Inferior parietal cortex (tissue), 1 donor: ENCODE measurements at regions not wholly inside any gene's neighbourhood (a gene's known extent, or its start where the extent isn't known, plus 50 kb on each side); places are given as distances from the start of the nearest gene placed in this dataset.
A peak's percentile ranks its signal among the peaks of the same experiment; 100 is the strongest.

Experiments used
- DNase-seq: peaks from one replicate; pipeline ENCODE4 v3.0.0-alpha.2; 2016; ENCODE audit errors: extremely low spot score

DNA sequence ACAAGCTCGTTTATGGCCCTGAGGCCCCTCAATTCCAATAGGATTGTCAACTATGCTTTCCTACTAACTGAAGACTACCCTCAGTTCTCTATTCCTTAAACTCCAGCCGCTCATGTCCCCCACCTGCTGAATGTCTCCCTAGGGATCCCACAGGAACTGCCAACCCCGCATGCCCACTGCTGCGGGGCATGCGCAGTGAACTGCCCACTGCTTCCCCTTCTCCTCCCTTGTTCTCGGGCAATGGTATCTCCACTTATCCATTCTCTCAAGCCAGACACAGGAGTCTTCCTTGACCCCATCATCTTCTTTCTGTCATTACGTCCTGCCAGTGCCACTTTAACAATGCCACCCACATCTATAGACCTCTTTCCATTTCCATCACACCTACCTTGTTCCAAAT lies 90.0 kb downstream of the FGF18 start:
- DNase-seq = no peak

DNA sequence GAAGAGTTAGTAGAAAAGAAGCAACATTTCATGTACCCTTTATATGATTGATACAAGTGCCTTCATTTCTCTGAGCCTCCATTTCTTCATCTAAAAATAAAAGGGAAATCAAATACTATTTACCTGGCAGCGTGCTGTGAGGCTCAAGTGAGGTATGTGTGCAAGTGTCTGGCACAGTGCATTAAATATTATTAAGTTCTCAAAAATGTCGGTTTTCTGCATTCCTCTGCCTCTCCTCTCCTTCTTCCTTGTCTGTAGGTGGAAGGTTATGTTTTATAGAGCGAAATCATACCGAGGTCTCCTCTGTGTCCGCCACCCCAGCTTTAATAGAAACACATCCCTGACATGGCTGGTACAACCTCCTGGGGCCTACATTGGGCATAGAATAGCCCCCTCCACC lies 93.0 kb downstream of the FGF18 start:
- no peak for DNase-seq

DNA sequence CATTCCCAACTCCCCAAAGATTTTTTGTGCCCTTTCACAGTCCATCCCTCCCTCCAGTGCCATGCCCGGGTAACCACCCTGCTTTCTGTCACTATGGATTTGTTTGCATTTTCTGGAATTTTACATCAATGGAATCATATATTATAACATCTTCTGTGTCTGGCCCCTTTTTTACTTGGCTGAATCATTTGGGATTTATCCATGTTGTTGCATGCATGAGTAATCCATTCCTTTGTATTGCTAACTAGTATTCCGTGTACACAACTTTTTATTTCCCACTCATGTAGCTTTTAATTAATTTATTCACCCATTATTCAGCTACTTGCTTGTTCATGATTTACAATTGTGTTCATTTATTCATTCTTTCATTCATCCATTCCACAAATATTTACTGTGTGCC lies 94.1 kb downstream of the FGF18 start:
- DNase-seq = no peak

DNA sequence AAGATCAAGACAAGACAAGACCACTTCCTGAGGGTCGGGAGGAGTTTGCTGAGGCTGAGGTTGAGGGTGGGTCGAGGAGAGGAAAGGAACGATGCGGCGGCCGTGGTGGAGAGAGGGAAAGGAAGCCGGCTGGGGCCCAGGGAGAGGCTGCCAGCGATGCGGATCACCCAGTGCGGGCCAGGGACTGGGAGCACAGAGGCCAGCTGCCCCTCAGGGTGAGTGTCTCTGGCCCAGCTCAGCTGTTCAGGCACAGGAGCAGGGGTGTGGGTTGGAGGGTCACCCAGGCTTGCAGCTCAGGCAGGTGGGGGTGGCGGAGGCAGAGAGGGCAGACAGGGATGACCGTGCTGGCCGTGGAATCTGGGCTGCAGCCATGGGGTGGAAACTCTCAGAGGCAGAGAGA lies 99.5 kb downstream of the FGF18 start:
- DNase-seq = no peak

DNA sequence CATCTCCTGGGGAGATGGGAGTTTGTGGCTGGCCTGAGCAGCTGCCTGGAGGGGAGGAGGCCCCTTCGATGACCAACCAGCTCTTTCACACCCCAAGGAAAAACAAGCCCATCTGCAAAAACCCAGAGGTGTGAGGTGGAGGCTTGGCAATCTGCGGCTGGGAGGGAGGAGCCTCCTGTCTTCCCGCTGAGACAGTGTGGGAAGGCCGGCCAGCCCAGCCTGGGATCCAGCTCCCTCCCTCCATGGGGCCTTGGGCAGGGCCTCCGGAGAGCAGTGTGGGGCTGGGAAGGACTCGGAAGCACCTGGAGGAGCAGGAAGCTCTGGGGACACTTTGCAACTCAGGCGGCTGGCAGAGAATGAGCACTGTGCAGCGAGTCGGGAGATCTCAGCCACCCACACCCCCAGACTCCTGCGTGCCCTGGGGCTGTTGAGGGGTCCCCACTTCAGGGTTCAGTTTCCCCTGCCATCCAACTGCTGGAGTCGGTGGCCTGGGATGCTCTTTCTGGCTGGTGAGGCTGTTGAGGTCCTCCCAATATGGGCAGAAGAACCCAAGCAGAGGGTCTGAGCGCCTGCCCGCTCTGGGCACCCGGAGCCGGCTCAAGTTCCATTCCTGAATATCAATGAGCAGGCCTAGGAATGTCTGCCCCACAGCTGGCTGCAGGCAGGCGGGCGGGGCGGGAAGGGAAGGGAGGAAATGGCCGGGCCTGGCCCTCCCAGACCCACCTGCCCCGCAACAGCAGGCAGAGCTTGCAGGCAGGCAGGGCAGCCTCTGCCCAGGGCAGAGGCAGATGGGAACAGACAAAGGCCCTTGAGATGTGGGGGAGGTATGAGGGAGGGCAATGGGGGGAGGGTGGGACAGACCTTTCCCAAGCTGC lies 101.1 kb downstream of the FGF18 start:
- no peak for DNase-seq

DNA sequence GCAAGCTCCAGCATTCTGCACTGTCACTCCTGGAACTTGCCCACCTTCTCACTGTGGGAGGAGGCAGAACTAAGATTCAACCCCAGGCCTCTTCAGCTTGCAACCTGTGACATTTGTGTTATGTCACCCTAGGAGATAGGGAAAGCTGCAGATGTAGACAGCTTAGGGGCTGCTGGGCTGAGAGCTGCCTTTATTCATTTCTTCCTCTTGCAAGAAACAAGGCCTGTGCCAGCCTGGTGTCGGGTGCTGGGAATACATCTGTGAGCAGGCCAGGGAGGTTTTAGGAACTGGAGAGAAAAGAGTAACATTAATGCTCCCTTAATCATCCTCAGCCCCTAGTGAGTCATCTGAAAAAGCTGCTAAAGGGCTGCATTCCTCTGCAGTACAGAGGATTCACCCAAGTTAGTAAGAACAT lies 101.8 kb downstream of the FGF18 start:
- DNase-seq = no peak

DNA sequence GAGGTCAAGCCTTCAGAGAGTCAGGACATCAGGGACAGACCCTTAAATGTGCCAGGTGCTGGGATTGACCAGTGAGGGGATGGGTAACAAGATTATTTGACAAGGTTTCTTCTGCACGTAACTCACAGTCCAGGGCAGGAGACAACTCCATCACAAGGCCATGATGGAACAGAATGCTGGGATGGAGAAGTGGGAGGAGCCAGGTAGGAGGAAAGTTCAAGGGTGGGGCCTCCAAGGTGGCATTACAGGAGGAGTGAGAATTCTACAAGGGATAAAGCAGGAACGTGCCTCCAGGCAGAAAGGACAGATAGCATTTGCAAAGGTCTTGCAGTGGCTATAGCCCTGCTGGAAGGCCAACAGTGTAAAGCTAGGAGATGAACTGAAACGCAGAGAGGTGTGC lies 102.2 kb downstream of the FGF18 start:
- DNase-seq = no peak

DNA sequence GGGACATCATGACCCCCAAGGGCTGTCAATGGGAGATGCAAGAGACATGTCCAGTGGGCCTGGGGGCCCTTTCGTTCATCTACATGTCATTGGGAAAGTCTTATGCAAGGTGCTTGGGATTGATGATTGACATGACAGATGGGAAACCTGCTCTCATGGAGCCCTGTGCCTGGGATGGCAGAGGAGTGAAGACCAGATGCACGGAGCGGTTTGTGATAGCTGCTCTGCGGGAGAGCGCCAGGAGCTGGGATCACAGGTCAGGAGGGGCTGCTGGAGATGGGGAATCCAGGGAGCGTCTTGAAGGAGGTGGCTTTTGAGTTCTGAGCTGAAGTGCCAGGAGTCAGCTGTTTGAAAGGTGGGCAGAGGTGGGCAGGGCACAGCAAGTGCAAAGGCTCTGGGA lies 104.3 kb downstream of the FGF18 start:
- DNase-seq = no peak

DNA sequence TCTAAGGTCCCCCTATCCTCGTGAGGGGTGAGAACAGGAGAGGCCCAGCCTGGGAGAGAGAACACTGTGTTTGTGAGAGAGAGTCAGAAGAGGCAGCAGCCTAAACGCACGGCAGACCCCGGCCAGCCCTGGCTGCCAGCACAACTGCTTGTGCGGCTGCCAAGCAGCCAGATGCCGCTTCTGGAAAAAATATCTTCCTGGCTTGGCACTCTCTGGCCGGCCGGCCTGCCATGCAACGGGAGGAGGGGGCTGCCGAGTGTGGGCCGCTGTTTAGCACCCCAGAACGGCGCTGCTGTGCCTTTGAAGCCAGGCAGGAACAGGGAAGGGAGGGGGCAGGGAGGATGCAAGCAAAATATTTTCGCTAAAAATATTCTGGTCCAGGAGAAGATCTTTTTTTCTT lies 105.0 kb downstream of the FGF18 start:
- DNase-seq = no peak

DNA sequence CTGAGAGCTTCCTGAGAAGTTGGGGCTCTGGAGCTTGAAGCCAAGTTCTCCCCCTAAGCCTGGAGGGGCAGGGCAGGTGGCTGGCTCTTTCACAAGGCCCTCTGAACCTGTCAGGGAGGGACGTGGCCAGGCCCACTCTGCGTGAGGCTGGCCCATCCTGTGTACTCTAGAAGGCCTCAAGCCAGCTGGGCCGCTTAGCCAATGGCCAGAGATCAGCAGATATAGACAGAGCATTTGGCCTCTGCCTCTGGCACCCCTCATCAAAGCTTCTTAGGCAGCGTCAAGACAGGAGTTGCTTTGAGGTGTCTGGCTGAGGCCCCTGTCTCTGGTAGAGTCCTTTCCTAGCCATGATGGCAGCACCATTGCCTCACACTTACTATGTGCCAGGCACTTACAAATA lies 105.6 kb downstream of the FGF18 start:
- DNase-seq = no peak

DNA sequence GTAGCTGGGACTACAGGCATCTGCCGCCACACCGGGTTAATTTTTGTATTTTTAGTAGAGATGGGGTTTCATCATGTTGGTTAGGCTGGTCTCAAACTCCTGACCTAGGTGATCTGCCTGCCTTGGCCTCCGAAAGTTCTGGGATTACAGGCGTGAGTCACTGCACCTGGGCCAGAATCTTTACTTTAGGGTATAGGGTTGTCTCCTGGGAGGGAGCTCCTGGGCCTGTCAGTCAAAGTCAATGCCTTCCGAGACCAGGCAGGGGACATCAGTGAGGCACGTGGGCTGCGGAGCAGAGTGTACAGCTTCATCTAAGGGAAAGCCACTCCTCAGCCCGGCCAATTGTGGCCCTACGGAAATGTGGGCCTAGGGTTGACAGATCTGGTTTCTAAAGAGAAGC lies 108.6 kb downstream of the FGF18 start:
- DNase-seq = no peak

DNA sequence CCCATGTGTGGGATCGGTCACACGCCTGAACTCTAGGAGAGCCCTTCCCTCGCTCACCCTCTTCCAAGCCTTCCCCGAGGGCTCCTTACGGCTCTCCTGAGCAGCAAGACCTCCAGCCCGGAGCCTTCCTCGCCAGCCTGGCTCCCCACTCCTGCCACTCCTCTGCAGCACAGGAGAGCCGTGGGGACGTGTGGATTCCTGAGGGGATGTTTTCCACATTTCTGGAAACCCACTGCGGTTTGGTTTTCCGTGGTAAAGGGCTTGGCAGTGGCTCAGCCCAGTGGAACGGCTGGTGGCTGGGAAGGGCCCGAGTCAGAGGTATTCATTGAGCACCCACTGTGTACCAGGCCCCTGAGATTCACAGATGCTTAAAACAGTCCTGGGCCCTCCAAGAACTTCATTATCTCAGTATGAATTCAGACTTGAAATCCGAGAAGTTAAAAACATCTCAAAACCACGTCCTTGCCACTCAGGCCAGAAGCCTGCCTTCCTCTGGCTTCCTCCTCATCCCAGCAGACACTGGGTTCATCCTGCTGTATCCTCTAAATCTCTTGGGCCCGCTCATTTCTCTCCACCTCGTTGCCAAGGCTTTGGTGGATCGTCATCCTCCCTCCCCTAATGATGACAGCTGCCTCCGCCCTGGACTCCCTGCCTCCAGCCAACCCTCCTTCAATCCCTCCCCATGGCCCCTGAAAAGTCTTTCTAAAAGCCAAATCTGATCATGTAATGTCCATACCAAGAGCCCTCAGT lies 109.6 kb downstream of the FGF18 start:
- DNase-seq = no peak

DNA sequence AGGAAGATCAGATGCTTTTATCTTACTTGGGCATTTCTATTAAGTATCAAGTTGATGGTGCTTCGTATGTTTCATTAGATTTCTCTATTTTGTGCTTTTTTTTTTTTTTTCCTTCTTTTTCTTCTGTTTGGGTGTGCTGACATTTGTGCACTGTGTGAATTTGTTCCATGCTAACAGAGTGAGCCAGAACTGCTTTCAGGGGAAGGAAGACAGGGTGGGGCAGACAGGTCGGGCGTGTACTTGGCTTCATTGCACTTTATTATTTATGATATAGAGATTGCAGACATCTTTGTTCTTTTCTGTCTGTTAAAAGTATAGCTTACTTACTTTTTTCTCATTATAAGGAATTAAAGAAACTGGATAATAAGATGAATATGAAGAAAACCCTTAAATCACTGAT lies 112.2 kb downstream of the FGF18 start:
- DNase-seq = no peak

DNA sequence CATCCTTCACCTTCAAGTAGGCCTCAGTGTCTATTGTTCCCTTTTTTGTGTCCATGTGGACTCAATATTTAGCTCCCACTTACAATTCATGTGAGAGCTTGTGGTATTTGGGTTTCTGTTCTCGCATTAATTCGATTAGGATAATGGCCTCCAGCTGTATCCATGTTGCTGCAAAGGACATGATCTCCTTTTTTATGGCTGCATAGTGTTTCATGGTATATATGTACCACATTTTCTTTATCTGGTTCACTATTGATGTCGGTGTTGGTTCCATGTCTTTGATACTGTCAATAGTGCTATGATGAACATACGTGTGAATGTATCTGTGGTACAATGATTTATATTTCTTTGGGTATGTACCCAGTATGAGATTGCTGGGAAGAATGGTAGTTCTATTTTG lies 113.7 kb downstream of the FGF18 start:
- no peak for DNase-seq

DNA sequence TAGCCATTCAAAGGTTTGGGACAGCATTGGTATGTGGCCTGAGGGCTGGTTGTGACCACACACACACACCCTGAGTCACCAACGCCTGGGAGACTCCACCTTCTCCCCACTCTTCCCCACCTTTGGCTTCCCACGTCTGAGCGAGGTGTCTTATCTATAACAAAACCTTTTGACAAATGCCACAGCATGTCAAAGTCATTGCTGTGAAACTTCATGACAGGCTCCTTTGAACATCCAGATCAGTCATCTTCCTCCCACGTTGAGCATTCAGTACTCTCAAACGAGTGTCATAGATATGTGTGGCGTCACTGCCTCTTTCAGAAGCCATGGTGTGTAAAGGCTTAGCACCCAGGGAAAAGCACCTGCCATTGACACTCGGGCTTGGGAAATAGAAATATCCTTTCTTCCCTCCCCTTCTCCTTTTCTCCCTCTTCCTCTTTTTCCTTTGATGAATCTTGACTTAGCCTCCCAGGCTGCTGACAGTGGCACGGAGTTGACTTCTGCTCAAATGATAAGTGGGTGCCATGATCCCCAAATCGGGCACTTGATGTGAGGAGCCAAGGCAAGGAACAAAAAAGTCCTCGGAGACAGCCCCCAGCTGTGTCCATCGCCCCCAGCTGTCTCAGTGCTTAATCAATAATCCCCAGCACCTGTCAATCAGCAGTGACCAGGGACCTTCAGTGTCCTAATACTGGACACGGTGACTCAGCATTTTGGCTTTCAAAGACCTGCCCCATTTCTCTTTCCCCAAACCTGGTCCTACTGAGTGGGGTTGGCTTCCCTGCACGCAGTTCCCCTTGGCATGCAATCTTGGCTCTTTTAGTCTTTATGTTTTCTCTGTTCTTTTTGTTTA lies 114.8 kb downstream of the FGF18 start:
- peak; percentile 12 for DNase-seq

DNA sequence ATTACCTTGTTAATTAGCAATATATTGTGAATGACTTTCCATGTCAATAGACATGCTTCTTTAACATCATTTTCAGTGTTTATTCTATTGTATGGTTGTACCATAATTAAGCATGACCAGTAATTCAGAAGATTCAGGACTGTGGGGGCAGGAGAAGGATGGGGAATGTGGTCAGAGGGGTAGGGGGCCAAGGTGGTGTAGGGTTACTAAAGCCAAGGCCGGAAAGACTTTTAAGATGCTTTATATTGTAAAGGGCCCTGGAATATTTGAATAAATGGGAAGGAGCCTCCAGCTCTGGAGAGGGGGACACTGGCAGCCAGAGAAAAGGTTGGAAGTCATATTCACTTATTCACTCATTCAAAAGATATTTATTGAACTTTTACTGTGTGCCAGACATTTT lies 115.7 kb downstream of the FGF18 start:
- no peak for DNase-seq

DNA sequence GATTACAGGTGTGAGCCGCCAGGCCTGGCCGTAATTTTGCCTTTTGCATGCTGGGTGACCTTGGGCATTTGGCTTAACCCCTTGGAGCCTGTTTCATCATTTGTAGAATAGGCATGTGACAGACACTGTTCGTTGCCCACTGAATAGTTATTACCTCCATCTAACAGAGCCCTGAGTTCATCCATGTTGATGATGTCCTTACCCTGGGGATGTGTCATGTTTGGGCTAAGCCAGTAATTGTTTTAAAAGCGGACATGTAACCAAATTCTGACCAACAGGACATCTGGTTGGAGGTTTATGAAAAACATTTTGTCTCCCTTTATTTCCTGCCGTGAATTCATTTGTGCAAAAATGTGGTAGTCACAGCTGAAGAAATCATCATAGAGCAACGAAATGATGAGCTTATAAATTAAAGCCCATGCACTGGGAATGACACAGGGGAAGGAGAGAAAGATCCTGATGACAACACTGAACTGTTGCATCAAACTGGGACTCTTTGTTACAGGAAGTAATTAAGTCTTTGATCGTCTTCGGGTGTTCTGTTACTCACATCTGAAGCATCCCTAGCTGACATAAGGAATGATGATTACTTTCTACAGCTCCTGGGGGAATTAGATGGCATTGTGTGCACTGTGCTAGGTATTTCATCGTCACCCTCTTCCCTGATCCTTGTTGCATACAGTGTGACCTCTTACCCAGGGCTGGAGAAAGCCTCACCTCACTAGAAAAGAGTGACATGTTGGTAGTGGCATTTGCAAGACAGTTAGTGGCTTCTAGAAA lies 117.8 kb downstream of the FGF18 start:
- DNase-seq = no peak

DNA sequence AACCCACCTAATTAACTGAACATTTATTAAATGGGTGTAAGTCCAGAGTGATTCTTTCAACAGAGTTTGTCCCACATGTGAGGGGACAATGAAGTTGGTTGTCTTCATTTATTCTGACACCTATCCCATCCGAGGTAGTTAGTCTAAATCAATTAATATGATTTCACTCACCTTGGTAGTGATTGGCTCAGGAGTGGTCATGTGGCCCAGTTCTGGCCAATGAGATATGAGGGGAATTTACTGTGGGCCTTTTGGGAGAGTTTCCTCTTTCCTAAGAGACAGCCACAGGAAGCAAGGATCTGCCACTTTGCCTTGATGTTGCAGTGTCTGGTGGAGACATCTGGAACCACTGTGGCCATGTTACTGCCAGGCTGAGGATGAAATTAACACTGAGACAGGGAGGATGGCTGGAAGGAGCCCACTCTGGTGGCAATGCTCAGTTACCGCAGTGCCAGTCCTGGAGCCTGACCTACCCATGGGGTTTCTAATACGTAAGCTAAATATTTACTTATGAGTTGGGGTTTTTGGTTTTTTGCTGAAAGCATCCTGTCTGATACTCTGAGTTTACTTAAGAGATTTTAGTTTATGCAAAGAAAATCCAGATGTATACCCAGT lies 118.6 kb downstream of the FGF18 start:
- DNase-seq = no peak

DNA sequence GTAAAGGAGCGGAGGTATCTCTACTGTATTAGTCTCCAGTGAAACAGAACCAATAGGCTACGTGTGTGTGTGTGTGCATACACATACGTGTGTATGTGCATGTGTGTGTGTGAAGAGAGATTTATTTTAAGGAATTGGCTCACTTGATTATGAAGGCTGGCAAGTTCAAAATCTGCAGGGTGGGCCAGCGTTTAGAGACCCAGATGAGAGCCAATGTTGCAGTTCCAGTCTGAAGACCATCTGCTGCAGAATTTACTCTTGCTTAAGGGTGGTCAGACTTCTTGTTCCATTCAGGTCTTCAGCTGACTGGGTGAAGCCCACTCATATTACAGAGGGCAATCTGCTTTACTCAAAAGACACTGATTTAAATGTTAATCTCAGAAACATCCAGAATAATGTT lies 119.2 kb downstream of the FGF18 start:
- no peak for DNase-seq

DNA sequence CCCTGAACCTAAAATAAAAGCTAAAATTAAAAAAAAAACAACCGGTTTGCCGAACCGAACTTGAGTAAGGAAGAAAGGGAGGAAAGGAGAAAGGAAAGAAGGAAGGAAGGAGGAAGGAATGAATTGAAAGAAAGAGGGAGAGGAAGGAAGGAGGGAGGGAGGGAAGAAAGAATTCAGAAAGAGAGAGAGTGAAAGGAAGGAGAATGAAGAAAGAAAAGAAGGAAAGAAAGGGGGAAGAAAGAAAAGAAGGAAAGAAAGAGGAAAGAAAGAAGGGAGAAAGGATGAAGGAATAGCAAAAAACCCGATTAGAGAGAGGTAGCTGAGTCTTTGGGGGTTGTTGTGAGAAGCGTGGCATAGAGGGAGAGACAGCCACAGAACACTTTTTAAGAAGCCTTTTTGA lies 121.4 kb downstream of the FGF18 start:
- DNase-seq = no peak

DNA sequence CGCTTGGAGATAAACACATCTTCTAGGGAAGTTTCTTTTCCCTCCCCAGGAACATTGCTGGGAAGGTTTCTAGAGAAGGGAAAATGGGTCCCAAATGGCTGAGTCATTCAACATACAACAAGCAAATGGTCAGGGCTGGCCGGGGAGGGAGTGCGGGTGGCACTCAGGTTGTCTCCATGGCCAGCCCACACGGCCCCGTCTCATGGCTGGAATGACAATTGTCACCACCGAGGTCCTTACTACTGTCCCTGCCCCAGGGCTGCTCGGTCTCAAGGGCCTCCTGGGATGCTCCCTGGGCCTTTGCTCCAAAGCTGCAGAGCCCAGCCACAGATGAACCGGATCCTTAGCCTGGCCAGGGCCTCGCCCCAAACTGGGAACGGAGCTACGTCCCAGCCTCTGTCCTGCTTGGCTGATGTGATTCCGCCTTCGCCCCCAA lies 121.9 kb downstream of the FGF18 start:
- no peak for DNase-seq
